ENCODE measurements at regions not wholly inside any gene's neighbourhood (a gene's known extent, or its start where the extent isn't known, plus 50 kb on each side); places are given as distances from the start of the nearest gene placed in this dataset.
"Not testable (repeated sequence)": the region's sequence is repeated elsewhere in the genome, so short reads cannot be mapped to it uniquely, and the experiment has no call there.

GRCh38 chr3:157856078-157856939 is 249.9 kb downstream of the SHOX2 start:
- DNase-seq, result no peak

GRCh38 chr3:157845839-157846238 is 260.4 kb downstream of the SHOX2 start:
- DNase-seq, result not testable (repeated sequence)

- no peak for DNase-seq
Measured at GRCh38 chr3:157844800-157845565, 261.2 kb downstream of the SHOX2 start.

GRCh38 chr3:157844216-157844615 is 262.0 kb downstream of the SHOX2 start:
- DNase-seq, result no peak

GRCh38 chr3:157841029-157841428 is 265.2 kb downstream of the SHOX2 start:
- DNase-seq, result no peak

GRCh38 chr3:157840564-157840963 is 265.7 kb downstream of the SHOX2 start:
- DNase-seq, result no peak

GRCh38 chr3:157838457-157838856 is 267.8 kb downstream of the SHOX2 start:
- no peak for DNase-seq

- no peak for DNase-seq
Measured at GRCh38 chr3:157837336-157837735, 268.9 kb downstream of the SHOX2 start.

GRCh38 chr3:157836022-157836421 is 270.2 kb downstream of the SHOX2 start:
- no peak for DNase-seq

- no peak for DNase-seq
Measured at GRCh38 chr3:157832588-157832987, 273.6 kb downstream of the SHOX2 start.

- no peak for DNase-seq
Measured at GRCh38 chr3:157830556-157831236, 275.5 kb downstream of the SHOX2 start.

GRCh38 chr3:157829786-157830185 is 276.4 kb downstream of the SHOX2 start:
- no peak for DNase-seq

GRCh38 chr3:157824281-157824680 is 281.9 kb downstream of the SHOX2 start:
- DNase-seq, result no peak

GRCh38 chr3:157823050-157823449 is 283.2 kb downstream of the SHOX2 start:
- DNase-seq, result no peak

- no peak for DNase-seq
Measured at GRCh38 chr3:157820157-157820517, 286.1 kb downstream of the SHOX2 start.

- DNase-seq, result no peak
Measured at GRCh38 chr3:157819270-157820156, 286.7 kb downstream of the SHOX2 start.

- no peak for DNase-seq
Measured at GRCh38 chr3:157816896-157817295, 289.3 kb downstream of the SHOX2 start.

GRCh38 chr3:157816296-157816695 is 289.9 kb downstream of the SHOX2 start:
- DNase-seq, result no peak

GRCh38 chr3:157815739-157816138 is 290.5 kb downstream of the SHOX2 start:
- no peak for DNase-seq

GRCh38 chr3:157810924-157811718 is 295.1 kb downstream of the SHOX2 start:
- no peak for DNase-seq

- DNase-seq, result no peak
Measured at GRCh38 chr3:157807280-157807679, 298.9 kb downstream of the SHOX2 start.

GRCh38 chr3:157805538-157805937 is 300.7 kb downstream of the SHOX2 start:
- DNase-seq, result no peak
